T-cell (primary cell): ENCODE measurements at regions not wholly inside any gene's neighbourhood (a gene's known extent, or its start where the extent isn't known, plus 50 kb on each side); places are given as distances from the start of the nearest gene placed in this dataset.

ENCODE experiments used
- ATAC-seq, 4 experiments: fragments of 200-7000 bp in 3 of 4; fragments of 150-1000 bp in 1 of 4; cut with Tn5 transposase; replicated peaks in 1 of 4; 1 replicate in 3 of 4; 2 replicates in 1 of 4; pipeline ENCODE4 v1.10.0; 2021; ENCODE audit warnings: moderate library complexity in 3 of 4, mild to moderate bottlenecking in 2 of 4, moderate number of reproducible peaks in 1 of 4
- CTCF ChIA-PET, 2 donors: fragments of 300-600 bp; sonication (Branson Sonifier 250); formaldehyde crosslinking; loops; one replicate each; lab custom pipeline; 2022; ENCODE audit warnings: antibody characterized with exemption in 2 of 2; lab: Charles Lee
- POLR2A ChIA-PET, 2 donors: fragments of 300-600 bp; sonication (Branson Sonifier 250); formaldehyde crosslinking; loops; one replicate each; lab custom pipeline; 2022; ENCODE audit warnings: antibody characterized with exemption in 2 of 2; lab: Charles Lee
- DNase-seq, 35 experiments: peaks; one replicate each; pipeline versions ENCODE4 v3.0.0 to v3.0.0-alpha.2; 2013 to 2023
- H3K27ac ChIP-seq: one replicate; pipeline ENCODE4 v1.5.1; 2013; ENCODE audit warnings: low read length
- H3K27me3 ChIP-seq, 2 experiments: replicated peaks in 1 of 2; 1 replicate in 1 of 2; 2 replicates in 1 of 2; pipeline versions ENCODE4 v1.6.1 to v1.7.0; 2013; ENCODE audit warnings: low read length in 1 of 2, mixed read lengths in 1 of 2; ENCODE audit not compliant: control insufficient read depth in 2 of 2, insufficient read depth in 2 of 2; ENCODE audit errors: extremely low read depth in 1 of 2
- H3K36me3 ChIP-seq, 2 donors: 1 replicate in 1 of 2; 2 replicates in 1 of 2; pipeline versions ENCODE4 v1.6.1 to v1.7.0; 2013; ENCODE audit warnings: low read length in 1 of 2; ENCODE audit not compliant: control insufficient read depth in 2 of 2, insufficient read depth in 1 of 2; ENCODE audit errors: extremely low read depth in 1 of 2
- H3K4me1 ChIP-seq, 2 experiments: 1 replicate in 1 of 2; 2 replicates in 1 of 2; pipeline versions ENCODE4 v1.6.1 to v1.7.0; 2013; ENCODE audit warnings: low read length in 2 of 2, mixed read lengths in 1 of 2; ENCODE audit not compliant: insufficient read depth in 2 of 2, control insufficient read depth in 1 of 2; ENCODE audit errors: extremely low read depth in 1 of 2
- H3K4me3 ChIP-seq, 2 donors: 1 replicate in 1 of 2; 2 replicates in 1 of 2; pipeline versions ENCODE4 v1.5.1 to v1.7.0; 2013; ENCODE audit warnings: mild to moderate bottlenecking in 2 of 2, low read length in 1 of 2, moderate library complexity in 1 of 2; ENCODE audit not compliant: control insufficient read depth in 1 of 2; ENCODE audit errors: extremely low read depth in 1 of 2
- H3K9me3 ChIP-seq: 2 replicates; pipeline ENCODE4 v1.7.0; 2013
- H3K27ac Mint-ChIP-seq, 2 donors: one replicate each; pipeline ENCODE4 v1.8.0; 2020 to 2021; ENCODE audit warnings: mild to moderate bottlenecking in 2 of 2, mixed read lengths in 2 of 2
- H3K27me3 Mint-ChIP-seq, 2 donors: one replicate each; pipeline ENCODE4 v1.8.0; 2021 to 2022; ENCODE audit warnings: mixed read lengths in 2 of 2
- H3K36me3 Mint-ChIP-seq: one replicate; pipeline ENCODE4 v1.8.0; 2021; ENCODE audit warnings: mixed read lengths
- H3K4me1 Mint-ChIP-seq, 3 donors: one replicate each; pipeline ENCODE4 v1.8.0; 2020 to 2022; ENCODE audit warnings: mixed read lengths in 3 of 3, mild to moderate bottlenecking in 1 of 3
- H3K4me3 Mint-ChIP-seq, 3 donors: one replicate each; pipeline ENCODE4 v1.8.0; 2020 to 2022; ENCODE audit warnings: mild to moderate bottlenecking in 3 of 3, mixed read lengths in 3 of 3, moderate library complexity in 3 of 3
- H3K9me3 Mint-ChIP-seq, 3 donors: one replicate each; pipeline ENCODE4 v1.8.0; 2020 to 2022; ENCODE audit warnings: mixed read lengths in 3 of 3
- WGBS: methylation state at CpG from one replicate; pipeline ENCODE4 v1.1.5; 2013; ENCODE audit warnings: missing lambda C conversion rate; ENCODE audit not compliant: insufficient coverage; 5-methylcytosine and 5-hydroxymethylcytosine counted together

DNA sequence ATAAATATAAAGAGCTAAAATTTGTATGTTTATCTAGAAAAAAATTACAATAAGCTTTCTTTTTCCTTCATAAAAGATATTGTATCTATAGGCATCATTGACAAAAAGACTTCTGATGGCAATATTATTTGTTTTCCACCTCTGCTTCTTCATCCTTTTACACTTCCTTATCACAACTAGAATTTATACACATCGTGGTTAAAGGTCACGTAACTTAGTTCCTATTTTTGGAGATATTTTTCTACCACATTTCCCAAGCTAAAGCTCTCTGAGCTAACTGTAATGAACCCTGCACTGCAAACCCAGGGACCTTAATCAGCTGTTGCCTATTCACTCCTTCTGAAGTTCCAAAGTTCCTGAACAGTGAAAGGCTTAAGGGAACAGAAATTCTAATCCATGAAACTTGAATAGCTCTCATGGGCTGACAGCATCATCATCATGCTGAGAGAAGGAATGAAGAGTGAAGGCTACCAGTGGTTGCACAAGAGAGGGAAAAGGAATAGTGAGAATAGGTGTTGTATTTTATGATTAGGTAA is 106.1 kb upstream of the SLC13A1 start:
- Mint-ChIP-seq H3K9me3 (peaks cover 4 to 6% (median 4%) of the 10 kb centered on the region in 3 donors), H3K4me1 (no peaks in the 10 kb centered on the region), H3K4me3 (no peak overlapping the region), H3K36me3 (no peaks in the 10 kb centered on the region), H3K27ac (no peak overlapping the region), H3K27me3 (no peaks in the 10 kb centered on the region)
- Histone ChIP-seq H3K27me3 (no peaks in the 10 kb centered on the region), H3K27ac (no peak overlapping the region), H3K4me3 (no peak overlapping the region), H3K36me3 (no peaks in the 10 kb centered on the region), H3K9me3 (no peaks in the 10 kb centered on the region), H3K4me1 (no peaks in the 10 kb centered on the region)
- ChIA-PET POLR2A (no interaction called here), CTCF (no interaction called here)
- WGBS, result no CpG with 5 or more reads among the region's 2 CpGs
- DNase-seq (no peak), ATAC-seq (no peak)

DNA sequence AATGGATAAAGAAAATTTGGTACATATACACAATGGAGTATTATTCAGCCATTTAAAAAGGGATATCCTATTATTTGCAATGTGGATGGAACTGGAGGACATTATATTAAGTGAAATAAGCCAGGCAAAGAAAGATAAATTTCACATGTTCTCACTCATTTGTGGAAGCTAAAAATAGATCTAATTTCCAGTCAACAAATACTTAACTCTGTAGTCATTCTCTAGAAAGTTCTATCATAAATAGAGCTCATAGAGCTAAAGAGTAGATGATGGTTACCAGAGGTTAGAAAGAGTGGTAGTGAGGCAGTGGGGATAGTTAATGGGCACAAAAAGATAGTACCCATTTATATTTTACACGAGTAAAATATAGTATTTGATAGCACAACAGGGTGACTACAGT is 104.2 kb upstream of the SLC13A1 start:
- DNase-seq (no peak), ATAC-seq (no peak)
- H3K27me3 Mint-ChIP-seq, result no peaks in the 10 kb centered on the region
- ChIA-PET CTCF (no interaction called here), POLR2A (no interaction called here)
- Histone ChIP-seq H3K4me1 (no peaks in the 10 kb centered on the region), H3K27ac (no peak overlapping the region), H3K4me3 (no peak overlapping the region), H3K9me3 (no peaks in the 10 kb centered on the region), H3K27me3 (no peaks in the 10 kb centered on the region), H3K36me3 (no peaks in the 10 kb centered on the region)
- no peak overlapping the region for H3K4me3 Mint-ChIP-seq
- H3K36me3 Mint-ChIP-seq, result no peaks in the 10 kb centered on the region
- WGBS, result no CpG with 5 or more reads among the region's 1 CpG
- no peaks in the 10 kb centered on the region for H3K4me1 Mint-ChIP-seq
- H3K27ac Mint-ChIP-seq, result no peak overlapping the region
- H3K9me3 Mint-ChIP-seq, result peaks cover 9 to 13% (median 13%) of the 10 kb centered on the region in 3 donors

DNA sequence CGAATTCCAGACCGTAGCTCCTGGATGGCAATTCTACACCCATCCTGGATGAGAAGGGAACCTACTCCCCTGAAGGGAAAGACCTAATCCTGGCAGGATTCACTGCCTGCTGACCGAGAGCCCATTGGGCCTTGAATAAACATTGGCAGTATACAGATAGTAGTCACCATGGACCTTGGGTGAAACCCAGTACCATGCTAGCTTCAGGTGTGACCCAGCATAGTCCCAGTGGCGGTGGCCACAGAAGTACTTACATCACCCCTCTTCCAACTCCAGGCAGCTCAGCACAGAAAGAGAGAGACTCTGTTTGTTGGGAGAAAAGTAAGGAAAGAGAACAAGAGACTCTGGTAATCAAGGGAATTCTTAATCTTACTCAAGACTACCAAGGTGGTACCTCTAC is 97.2 kb upstream of the SLC13A1 start:
- no peaks in the 10 kb centered on the region for H3K36me3 ChIP-seq
- DNase-seq (no peak), ATAC-seq (no peak)
- 100% methylated on average over 3 of the region's 4 CpGs for WGBS
- CTCF ChIA-PET, result no interaction called here
- Mint-ChIP-seq H3K4me1 (no peaks in the 10 kb centered on the region), H3K27ac (no peak overlapping the region), H3K36me3 (no peaks in the 10 kb centered on the region), H3K9me3 (peaks cover 5 to 17% (median 15%) of the 10 kb centered on the region in 3 donors), H3K4me3 (no peak overlapping the region), H3K27me3 (no peaks in the 10 kb centered on the region)
- H3K27me3 ChIP-seq, result no peaks in the 10 kb centered on the region
- H3K4me3 ChIP-seq, result no peak overlapping the region
- POLR2A ChIA-PET, result no interaction called here
- no peak overlapping the region for H3K27ac ChIP-seq
- H3K9me3 ChIP-seq, result no peaks in the 10 kb centered on the region
- no peaks in the 10 kb centered on the region for H3K4me1 ChIP-seq

DNA sequence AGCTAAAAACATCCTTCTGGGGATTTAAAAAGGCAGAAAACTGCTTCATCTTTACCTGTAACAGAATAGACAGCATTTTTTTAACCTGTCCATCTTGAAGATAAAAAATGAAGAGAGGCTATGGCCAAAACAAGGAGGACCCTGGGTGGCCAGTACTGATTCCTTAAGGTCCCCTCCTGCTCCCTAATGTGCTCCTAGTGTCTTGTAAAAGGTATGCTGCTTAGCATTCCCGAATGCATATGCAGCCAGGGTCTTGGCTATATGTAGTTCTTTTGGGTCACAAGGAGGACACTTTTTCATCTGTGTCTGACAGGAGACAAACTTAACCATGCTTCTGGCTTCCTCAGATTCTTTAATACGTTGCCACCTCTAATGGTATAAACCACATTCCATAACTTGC is 93.9 kb upstream of the SLC13A1 start:
- Mint-ChIP-seq H3K27me3 (no peaks in the 10 kb centered on the region), H3K4me3 (no peak overlapping the region), H3K9me3 (peaks cover 0 to 14% (median 7%) of the 10 kb centered on the region in 3 donors), H3K4me1 (no peaks in the 10 kb centered on the region), H3K27ac (no peak overlapping the region), H3K36me3 (no peaks in the 10 kb centered on the region)
- no peaks in the 10 kb centered on the region for H3K36me3 ChIP-seq
- DNase-seq, result no peak
- no peaks in the 10 kb centered on the region for H3K4me1 ChIP-seq
- POLR2A ChIA-PET, result no interaction called here
- H3K27ac ChIP-seq, result no peak overlapping the region
- CTCF ChIA-PET, result no interaction called here
- no peak for ATAC-seq
- WGBS, result 78% methylated on average over 1 of the region's 2 CpGs
- no peaks in the 10 kb centered on the region for H3K27me3 ChIP-seq
- H3K9me3 ChIP-seq, result no peaks in the 10 kb centered on the region
- no peak overlapping the region for H3K4me3 ChIP-seq

DNA sequence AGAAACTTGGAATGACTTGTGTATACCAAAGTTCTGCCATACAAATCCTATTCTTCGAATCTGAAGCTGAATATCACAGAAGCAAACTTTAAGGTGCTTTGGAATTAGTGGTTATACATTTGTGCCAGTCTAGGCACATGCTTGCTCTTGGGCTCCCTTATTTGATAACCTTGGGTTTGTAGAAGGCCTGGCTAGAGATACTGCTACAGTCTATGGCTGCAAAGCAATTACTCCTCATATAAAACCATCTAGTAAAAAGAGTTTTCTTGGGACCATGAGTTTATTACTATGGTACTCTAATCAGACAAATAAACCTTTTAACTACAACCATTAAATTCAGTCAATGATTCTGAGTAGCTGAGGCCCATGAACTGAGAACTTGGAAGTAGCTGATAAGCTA is 92.5 kb upstream of the SLC13A1 start:
- DNase-seq, result no peak
- POLR2A ChIA-PET, result no interaction called here
- peaks cover 0 to 14% (median 8%) of the 10 kb centered on the region in 3 donors for H3K9me3 Mint-ChIP-seq
- H3K4me3 Mint-ChIP-seq, result no peak overlapping the region
- no peak overlapping the region for H3K27ac ChIP-seq
- CTCF ChIA-PET, result no interaction called here
- no peaks in the 10 kb centered on the region for H3K27me3 ChIP-seq
- H3K9me3 ChIP-seq, result no peaks in the 10 kb centered on the region
- H3K36me3 ChIP-seq, result no peaks in the 10 kb centered on the region
- H3K27ac Mint-ChIP-seq, result no peak overlapping the region
- no peak for ATAC-seq
- no peaks in the 10 kb centered on the region for H3K36me3 Mint-ChIP-seq
- no CpG with 5 or more reads among the region's 1 CpG for WGBS
- no peaks in the 10 kb centered on the region for H3K4me1 ChIP-seq
- no peak overlapping the region for H3K4me3 ChIP-seq
- H3K27me3 Mint-ChIP-seq, result no peaks in the 10 kb centered on the region
- no peaks in the 10 kb centered on the region for H3K4me1 Mint-ChIP-seq

DNA sequence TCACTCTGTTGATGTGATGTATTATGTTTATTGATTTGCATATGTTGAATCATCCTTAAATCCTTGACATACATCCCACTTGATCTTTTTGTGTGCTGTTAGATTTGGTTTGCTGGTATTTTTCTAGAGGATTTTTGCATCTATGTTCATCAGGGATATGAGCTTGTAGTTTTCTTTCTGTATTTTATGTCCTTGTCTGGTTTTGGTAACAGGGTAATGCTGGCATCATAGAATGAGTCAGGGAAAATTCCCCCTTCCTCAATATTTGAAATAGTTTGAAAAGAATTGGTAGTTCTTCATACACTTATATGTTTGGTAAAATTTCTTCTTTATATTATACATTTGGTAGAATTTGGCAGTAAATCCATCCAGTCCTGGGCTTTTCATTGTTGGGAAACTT is 89.4 kb upstream of the SLC13A1 start:
- ChIA-PET CTCF (no interaction called here), POLR2A (no interaction called here)
- no peak overlapping the region for H3K4me3 Mint-ChIP-seq
- Histone ChIP-seq H3K36me3 (no peaks in the 10 kb centered on the region), H3K4me1 (no peaks in the 10 kb centered on the region), H3K27ac (no peak overlapping the region), H3K27me3 (no peaks in the 10 kb centered on the region), H3K4me3 (no peak overlapping the region), H3K9me3 (no peaks in the 10 kb centered on the region)
- no peaks in the 10 kb centered on the region for H3K4me1 Mint-ChIP-seq
- no peaks in the 10 kb centered on the region for H3K36me3 Mint-ChIP-seq
- ATAC-seq, result no peak
- peaks cover 0 to 10% (median 8%) of the 10 kb centered on the region in 3 donors for H3K9me3 Mint-ChIP-seq
- H3K27me3 Mint-ChIP-seq, result no peaks in the 10 kb centered on the region
- no peak overlapping the region for H3K27ac Mint-ChIP-seq
- DNase-seq, result no peak
